CD4-positive, alpha-beta T cell treated with Interferon alpha-2 for 1 hour (primary cell): ENCODE measurements at regions not wholly inside any gene's neighbourhood (a gene's known extent, or its start where the extent isn't known, plus 50 kb on each side); places are given as distances from the start of the nearest gene placed in this dataset.

ENCODE experiments used
- DNase-seq, 2 donors: peaks; one replicate each; pipeline ENCODE4 v3.0.0-alpha.2; 2020 to 2022

DNA sequence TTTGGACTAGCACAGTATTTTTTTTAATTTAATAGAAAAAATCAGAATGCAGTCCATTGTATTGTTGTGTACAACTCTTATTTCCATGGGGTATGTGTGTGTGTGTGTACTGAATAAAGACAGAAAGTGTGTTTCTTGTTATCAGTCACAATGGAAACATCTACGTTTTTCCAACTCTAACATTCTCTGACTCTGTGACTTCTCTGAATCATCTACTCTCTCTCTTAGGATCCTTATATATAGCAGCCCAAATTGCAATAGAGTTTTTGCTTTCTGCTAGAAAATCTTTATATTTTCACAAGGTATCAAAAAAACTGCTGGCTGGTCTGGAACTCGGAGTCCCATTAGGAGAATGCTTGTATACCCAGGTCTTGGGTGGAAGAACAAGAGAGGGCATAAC is 138.9 kb upstream of the ARID2 start:
- DNase-seq: no peak

DNA sequence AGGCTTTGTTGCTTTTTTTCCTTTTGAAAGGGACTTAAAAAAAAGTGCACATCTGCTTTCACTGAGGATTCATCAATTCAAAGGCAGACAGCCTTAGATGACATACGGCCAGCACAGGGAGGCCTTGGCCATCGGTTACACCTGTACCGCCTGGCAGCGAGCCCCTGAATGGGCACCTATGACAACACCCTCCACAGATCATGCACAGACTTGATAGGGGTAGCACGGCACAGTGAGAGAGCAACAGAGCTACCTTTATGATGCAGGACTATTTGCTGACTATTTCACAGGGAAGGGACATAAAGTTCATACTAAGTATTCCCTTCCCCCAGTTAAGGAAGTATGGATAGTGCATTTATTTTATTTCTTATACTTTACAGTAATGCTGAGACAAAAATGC is 137.9 kb upstream of the ARID2 start:
- no peak for DNase-seq

DNA sequence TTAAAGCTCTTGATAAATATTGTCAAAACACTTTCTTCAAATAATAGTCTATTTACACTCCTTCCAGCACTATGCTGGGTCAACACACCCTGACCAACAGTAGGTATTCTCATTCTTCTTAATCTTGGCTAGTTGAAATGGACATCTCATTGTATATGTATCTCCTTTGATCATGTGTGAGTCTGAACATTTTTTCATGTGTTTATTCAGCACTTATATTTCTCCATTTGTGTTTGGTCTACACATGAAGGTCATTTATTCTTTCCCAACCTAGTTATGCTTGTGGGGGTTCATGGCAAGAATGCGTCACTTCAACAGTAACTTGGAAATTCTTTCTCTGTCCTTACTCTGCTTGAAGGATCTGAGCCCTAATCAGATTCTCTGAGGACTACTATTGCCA is 133.1 kb upstream of the ARID2 start:
- DNase-seq: no peak

DNA sequence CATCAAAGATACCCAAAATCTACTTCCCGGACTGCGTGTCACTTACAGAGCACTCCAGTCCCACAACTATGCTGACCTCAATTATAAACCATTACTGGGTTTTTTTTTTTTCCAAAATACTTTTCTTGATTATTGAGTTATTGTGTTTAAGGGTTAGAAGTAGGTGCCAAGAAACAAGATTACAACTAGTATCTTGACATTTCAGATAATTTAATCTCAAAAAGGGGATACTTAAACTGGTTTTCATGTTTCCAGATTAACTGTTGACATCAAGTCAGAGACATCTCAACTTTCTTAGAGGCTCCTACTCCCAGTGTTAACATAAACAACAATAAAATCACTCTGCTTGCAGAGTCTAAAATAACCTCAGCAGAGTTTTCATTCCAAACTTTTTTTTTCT is 131.2 kb upstream of the ARID2 start:
- DNase-seq: no peak

DNA sequence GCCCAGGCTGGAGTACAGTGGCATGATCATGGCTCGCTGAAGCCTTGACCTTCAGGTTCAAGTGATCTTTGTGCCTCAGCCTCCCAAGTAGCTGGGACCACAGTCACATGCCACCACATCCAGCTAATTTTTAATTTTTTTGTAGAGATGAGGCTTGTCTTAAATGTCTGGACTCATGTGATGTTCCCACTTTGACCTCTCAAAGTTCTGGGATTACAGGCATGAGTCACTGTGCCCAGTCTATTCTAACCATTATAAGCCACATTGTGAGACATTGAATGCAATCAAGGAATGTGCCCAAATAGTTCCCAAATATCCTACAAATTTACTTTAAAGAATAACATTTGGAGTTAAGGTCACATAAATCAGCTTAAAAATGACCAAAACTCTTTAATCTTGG is 130.7 kb upstream of the ARID2 start:
- no peak for DNase-seq

DNA sequence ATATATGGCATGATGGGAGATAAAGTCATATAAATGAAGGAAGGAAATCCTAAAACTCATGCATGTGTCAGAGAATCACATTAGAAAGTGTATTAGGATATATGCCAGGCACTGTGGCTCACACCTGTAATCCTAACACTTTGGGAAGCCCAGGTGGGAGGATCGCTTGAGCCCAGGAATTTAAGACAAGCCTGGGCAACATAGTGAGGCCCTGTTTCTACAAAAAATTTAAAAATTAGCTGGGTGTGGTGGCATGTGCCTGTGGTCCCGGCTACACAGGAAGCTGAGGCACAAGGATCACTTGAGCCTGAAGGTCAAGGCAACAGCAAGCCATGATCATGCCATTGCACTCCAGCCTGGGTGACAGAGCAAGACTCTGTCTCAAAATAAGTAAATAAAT is 130.3 kb upstream of the ARID2 start:
- DNase-seq: no peak

DNA sequence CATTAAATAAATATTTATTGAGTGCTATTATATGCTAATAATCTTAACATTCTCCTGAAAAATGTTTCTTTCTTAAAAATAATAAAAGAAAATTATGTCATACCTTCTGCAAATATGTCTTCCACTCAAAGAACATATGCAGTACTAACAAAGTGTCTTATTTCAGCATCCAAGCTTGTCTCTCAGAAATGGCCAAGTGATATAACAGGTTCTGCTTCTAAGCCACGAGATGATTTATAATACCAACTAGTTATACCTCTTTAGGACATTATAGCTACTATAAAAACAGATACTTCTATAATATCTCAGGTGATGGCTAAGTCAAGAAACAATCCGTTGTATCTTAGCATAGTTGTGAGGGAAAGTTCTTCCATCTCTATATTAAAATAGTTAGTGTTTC is 128.1 kb upstream of the ARID2 start:
- no peak for DNase-seq

DNA sequence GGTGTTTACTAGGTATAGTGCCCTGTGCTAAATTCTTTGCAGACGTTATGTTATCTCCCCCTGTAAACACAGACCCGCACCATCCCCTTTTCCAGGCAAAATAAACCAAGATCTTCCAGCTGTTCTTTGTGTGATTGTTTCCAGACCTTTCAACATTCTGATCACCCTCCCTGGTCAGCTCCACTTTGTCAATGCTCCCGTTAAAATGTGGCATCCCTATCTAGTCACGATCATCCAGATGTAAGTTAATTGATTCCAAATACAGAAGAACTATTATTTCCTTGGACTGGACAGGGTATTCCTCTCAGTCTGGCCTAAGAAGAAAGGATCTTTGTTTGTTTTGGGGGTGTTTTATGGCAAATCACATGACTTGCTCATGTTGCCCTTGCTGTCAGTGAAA is 127.6 kb upstream of the ARID2 start:
- no peak for DNase-seq

DNA sequence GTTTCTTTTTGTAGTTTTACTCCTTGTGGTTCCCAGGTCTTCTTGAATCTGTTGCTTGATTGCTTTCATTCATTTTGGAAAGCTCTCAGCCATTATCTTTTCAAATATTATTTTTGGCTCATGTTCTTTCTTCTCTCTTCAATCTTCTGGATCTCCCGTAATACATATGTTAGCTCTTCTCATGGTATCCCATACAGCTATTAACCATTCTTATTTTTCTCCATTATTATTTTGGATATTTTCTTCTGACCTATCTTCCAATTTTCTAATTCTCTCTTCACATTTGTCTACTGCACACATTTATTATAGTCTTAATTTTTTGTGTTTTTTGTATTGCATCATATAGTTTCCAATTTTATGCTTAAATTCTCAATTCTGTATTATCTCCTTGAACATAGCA is 123.9 kb upstream of the ARID2 start:
- DNase-seq: no peak

DNA sequence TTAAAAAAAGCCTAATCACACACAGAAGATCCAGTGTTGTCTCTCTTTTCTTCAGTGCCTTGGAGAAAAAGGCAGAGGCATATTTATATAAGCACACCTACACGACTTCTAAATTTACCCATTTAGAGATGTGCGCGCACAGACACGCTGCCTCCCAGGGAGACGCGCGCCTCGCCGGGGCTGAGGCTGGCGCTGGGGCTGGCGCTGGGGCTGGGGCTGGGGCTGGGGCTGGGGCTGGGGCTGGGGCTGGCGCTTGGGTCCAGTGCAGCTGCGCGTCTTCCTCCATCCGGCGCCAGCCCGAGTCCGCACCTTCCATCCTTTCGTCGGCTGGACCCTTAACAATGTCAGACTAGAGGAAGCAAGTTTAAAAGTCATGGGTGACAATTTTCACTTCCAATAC is 118.4 kb upstream of the ARID2 start:
- no peak for DNase-seq

DNA sequence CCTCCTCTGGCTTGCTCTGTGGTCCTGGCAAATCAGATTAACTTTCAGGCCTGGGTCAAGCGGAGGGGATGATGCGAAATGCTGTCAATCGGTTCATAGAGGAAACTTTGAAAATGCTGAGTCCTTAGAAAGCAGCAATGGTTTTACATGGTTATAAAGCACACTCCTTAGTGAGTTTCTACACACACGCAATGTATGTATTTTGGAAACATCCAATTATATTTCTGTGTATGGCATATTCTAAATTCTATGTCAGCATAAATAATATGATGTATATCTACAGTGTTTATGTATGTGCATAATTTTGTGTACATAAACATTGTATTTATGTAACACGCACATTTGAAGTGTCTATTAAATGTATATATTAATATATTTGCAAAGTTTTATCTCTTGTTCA is 118.0 kb upstream of the ARID2 start:
- DNase-seq: no peak

DNA sequence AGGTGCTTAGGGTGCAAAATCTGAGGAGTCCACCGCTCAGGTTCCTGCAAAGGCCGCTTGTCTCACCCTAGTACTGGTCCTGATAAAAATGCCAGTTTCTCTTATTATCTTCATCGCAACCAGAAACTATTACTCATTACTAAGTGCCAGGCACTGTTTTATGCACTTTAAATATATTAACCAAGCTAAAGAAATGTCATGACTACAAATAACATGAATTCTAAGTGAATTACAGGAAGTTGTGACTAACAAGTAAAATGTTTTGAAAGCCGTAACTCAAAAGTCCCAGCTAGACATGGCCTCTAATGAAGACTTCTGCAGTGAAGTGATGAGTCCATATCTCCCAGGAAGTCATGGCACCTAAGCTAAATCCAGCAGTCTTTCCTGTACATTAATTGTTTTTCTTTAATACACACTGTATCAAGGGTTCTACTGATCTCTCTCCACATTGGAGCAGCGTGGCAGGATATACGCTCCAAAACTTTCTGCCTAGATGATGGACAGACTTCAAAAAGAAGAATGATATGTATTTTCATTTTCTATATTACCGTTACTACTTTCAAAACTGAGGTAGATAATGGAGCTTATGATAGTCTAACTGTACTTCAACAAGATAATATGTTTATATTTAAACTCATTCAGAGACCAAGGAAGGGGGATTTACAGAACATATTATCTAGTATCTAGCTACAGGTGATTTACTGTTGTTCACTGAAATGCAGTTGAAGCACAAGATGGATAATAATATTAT is 117.3 kb upstream of the ARID2 start:
- DNase-seq: no peak

DNA sequence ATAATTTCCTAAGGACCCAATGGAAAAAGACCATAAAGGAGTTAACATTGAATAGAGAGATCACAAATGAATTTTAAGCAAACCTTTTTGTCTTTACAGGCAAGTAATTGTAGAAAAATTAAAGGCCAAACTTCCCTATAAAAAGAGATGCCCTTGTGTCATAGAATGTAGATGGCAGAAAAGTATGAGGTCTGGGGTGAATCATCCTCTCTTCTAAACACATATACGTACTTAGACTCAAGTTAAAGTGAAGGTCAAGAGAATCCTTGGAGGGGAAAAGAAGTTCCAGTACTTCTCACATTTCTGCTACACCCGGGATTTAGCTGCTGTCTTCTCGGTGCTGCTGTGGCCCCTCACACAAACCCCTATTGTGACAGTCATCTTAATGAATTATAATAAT is 116.2 kb upstream of the ARID2 start:
- no peak for DNase-seq

DNA sequence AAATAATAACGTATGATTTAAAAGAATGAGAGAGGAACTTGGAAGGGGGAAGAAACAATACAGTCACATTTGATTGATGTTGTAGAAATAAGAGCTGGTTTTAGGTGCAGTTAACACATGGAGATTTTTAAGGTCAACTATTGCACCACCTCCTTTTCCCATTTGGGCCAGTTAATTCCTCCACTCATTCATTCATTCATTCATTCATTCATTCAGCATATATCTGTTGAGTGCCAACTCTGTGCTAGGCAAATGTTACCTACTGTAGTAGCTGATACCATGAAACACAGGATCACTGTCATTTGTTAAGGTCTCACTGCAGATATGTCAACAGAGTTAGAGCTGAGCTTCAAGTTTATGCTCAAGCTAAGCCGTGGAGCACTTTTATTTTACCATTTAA is 115.7 kb upstream of the ARID2 start:
- no peak for DNase-seq

DNA sequence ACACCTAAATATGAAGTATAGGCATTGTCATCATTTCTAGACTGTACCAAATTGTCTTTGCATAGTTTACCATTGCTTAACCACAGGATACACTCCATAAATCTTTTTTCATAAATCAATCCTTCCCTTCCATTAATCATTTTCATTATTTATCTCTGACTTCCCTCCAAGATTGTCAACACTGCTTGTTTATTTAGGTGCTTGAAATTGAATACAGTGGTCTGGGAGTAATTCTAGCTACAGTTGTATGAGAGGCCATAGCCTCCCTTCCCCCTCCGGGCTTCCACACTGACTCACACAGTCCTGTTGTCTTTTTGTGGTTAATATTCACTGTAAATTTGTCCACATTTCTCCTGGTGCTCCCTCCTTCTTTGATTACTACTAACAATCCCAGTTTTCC is 114.2 kb upstream of the ARID2 start:
- DNase-seq: no peak

DNA sequence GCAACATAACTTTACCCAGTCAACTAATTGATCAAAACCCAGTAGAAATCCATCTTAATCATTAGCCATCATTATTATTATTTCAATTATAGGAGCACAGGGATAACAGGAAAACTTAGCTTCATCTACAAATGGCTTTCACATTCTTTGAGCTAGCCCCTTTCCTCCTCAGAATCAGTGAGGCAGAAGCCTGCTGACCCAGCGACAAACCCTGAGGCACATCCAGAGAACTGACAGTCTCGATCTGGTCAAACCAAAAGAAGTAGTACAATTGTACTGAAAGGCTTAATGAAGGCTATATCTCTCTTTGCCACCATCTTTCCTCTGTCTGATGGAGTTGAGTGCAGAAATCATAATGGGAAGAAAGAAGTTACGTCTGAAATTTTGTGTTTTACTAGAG is 109.8 kb upstream of the ARID2 start:
- DNase-seq: no peak

DNA sequence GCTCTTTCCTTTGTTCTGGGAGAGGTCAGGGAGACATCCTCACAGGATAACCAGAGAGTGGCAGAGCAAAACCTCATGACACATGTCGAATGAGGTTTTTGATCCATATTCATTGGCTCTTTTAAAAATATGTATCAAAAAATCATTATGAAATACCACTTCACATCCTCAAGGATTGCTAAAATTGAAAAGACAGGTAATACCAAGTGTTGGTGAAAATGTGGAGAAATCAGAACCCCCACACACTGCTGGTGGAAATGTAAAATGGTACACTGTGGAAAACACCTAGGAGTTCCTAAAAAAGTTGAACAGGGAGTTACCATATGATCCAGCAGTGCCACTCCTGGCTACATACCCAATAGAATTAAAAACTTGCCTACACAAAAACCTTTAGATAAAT is 107.8 kb upstream of the ARID2 start:
- DNase-seq: no peak

DNA sequence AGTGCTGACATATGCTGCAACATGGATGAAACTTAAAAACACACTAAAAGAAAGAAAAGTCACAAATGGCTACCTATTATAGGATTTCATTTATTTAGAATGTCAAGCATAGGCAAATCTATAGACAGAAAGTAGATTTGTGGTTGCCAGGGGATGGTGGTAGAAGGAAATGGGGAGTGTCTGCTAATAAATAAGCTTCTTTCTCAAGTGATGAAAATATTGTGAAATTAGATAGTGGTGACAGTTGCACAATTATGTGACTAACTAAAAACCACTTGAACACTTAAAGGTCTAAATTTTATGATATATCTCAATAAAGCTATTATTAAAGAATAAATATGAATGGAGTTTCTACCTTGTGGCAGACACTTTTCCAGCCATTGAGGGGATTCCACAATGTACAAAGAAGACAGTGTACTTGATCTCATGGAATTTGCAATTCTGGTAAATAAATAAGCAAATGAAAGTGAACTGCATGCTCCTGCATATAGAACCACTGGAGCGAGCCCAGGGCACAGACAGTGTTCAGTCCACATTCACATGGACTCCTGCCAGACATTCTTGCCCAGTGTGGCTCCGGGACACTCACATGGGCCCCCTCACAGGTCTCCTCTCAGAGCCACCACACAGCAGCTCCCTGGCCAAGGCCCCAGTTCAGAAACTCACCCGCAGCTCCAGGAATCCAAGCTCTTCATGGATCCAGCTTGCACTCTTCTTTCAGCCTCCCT is 107.1 kb upstream of the ARID2 start:
- DNase-seq: no peak

DNA sequence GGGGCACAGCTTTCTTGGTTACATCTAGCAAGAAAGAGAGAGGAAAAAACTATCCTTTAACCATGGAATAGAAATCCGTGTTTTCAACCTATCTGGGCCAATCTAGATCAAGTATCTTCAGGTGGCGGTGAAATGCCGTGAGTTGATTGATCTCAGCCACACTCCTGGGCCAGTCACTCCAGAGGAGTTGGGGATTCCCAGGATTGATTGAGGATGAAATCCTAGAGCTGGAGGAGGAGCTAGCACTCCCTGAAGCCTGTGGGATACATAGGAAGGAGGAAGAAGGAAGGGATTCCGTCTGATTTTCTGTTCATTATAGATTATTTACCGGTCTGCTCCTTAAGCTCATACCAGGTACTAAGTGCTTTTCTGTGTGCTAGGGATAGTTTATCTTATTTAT is 106.3 kb upstream of the ARID2 start:
- DNase-seq: no peak

DNA sequence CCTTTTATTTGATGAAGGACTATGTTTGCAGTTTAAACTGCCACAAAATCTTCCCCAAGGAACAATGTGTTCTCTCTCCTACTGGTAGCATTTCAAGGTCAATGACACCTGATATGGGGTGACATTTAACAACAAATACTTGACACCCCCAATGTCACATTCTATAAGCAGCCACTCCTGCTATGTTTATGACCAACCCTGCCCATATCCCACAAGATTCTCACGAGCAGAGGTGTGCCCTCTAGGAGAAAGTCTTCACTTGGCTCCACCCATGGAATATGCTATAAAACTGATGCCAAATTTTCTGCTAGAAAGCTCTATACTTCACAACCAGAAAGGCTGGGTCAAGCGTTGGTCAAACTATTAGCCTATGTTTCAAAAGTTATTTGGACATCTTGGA is 105.6 kb upstream of the ARID2 start:
- no peak for DNase-seq

DNA sequence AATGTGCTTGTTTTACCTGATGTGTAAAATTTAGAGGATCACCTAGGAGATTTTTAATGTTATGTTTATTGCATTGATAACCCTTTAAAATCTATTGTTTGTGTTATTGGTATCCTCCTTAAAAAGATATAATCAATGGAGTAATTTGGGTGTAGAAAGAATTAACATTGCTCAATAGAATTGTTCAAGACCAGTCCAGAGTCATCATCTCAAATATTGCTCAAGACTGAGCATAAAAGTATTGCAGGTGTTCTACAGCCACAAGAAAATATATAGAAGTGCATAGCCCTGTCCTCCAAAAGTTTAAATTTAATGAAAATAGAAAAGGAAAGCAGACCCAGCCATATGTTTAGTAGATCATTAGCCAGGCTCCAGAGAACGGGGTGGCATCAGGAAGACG is 102.5 kb upstream of the ARID2 start:
- DNase-seq: no peak

DNA sequence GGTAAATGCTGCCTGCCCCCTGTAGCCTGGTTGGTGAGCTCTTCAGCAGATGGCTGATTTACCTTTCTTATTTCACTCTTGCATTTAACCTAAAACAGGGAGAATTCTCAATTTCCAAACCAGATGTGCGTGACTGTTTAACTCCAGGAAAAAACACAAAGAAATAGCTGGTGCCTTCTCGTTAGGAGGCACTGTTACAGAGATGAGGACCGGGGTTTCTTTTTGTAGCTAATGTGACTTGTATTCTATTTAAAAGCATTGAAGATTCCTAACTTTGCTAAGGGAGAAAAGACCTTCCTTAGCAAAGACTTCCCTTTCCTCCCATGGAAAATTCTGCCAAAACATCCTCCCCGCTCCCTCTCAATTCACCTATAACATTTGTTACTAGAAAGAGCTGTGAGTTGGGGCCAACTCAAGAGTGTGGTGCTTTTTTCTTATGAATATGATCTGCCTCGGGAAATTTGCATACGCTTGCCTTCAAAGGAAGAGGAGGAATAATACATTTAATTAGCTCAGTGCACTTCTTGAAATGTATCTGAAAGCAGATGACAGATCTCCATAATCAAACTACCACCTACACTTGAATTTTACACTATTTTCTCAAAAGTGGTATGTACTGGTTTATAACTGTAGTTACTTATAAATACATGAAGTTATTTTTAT is 102.0 kb upstream of the ARID2 start:
- no peak for DNase-seq

DNA sequence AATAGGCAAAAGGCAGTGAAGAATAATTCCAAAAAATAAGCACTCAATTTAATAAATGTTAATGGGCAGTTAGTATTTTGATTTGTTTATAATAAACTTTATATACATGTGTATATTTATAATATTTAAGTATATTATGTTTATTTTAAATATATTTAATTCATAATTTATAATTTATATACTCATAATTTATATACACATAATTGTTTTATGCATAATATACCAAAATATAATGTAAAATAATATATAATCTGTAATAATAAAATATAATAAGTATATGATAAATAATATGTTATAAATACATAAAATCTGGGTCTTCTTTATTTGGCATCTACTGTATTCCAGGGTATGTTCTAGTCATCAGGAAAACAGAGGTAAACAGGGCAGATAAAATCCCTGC is 100.2 kb upstream of the ARID2 start:
- no peak for DNase-seq

DNA sequence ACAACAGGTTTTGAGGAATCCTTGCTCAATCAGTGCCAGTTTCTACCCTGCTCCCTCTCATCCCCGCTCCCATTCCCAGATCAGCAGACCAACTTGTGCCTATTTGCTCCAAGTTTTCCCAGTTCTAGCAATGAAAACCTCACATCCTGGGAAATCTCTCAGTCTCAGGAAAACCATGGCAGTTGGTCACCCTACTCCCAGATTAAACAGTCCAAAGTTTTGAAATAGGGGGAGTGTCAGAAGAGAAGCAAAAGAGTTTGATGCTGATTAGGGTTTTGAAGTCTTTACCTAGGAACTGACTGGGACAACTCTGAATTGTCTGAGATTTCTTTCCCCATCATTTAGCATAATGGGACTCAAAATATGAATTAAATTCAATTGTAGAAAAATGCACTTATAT is 95.8 kb upstream of the ARID2 start:
- DNase-seq: no peak
